Brain microvascular endothelial cell (primary cell): ENCODE measurements at regions not wholly inside any gene's neighbourhood (a gene's known extent, or its start where the extent isn't known, plus 50 kb on each side); places are given as distances from the start of the nearest gene placed in this dataset.

ENCODE experiments used
- DNase-seq: peaks from one replicate; pipeline ENCODE4 v3.0.0-alpha.2; 2020
- H3K27ac ChIP-seq: fragments of 250-450 bp; sonication (Bioruptor Pico); 2 replicates; pipeline ENCODE4 v1.5.1; 2020; ENCODE audit warnings: mild to moderate bottlenecking, moderate library complexity
- H3K27me3 ChIP-seq: fragments of 250-450 bp; sonication (Bioruptor Pico); replicated peaks from 2 replicates; pipeline ENCODE4 v1.5.1; 2020; ENCODE audit warnings: mild to moderate bottlenecking
- H3K36me3 ChIP-seq: fragments of 250-450 bp; sonication (Bioruptor Pico); replicated peaks from 2 replicates; pipeline ENCODE4 v1.5.1; 2020; ENCODE audit warnings: mild to moderate bottlenecking
- H3K4me3 ChIP-seq: 2 replicates; pipeline ENCODE4 v1.5.1; 2011; ENCODE audit warnings: low read depth, mild to moderate bottlenecking, control low read depth, low read length, moderate library complexity
- CTCF ChIP-seq: IDR thresholded peaks from 2 replicates; pipeline ENCODE4 v1.5.1; 2011; ENCODE audit warnings: low read depth, mild to moderate bottlenecking, moderate library complexity, low read length, control low read depth, inconsistent platforms; ENCODE audit errors: missing control alignments
- in situ Hi-C: cut with HindIII; loops from 2 replicates; pipeline ENCODE4 v1.10.0; 2017; ENCODE audit warnings: low sequenced_read_pairs, low pct_ligation_motif_present

- no peak for DNase-seq
- in situ Hi-C loops: no loop called here
- Histone ChIP-seq H3K27me3 (peaks cover 4% of the 10 kb centered on the region), H3K36me3 (no peaks in the 10 kb centered on the region), H3K27ac (no peak overlapping the region), H3K4me3 (no peak overlapping the region)
- TF ChIP-seq CTCF: no peak
Observed at GRCh38 chr2:238765590-238765989, 82.3 kb upstream of the TWIST2 start.

GRCh38 chr2:238771218-238771617 lies 76.7 kb upstream of the TWIST2 start:
- no peak overlapping the region for H3K4me3 ChIP-seq
- H3K27me3 ChIP-seq: peaks cover 11% of the 10 kb centered on the region
- no peak overlapping the region for H3K27ac ChIP-seq
- in situ Hi-C loops: no loop called here
- H3K36me3 ChIP-seq: no peaks in the 10 kb centered on the region
- TF ChIP-seq CTCF: peak; percentile 65
- peak; percentile 43 for DNase-seq

GRCh38 chr2:238771639-238772038 lies 76.2 kb upstream of the TWIST2 start:
- H3K36me3 ChIP-seq: no peaks in the 10 kb centered on the region
- DNase-seq: no peak
- in situ Hi-C loops: no loop called here
- H3K27ac ChIP-seq: no peak overlapping the region
- TF ChIP-seq CTCF: no peak
- H3K4me3 ChIP-seq: no peak overlapping the region
- H3K27me3 ChIP-seq: peaks cover 11% of the 10 kb centered on the region

GRCh38 chr2:238772635-238773297 lies 75.1 kb upstream of the TWIST2 start:
- in situ Hi-C loops: no loop called here
- H3K4me3 ChIP-seq: no peak overlapping the region

GRCh38 chr2:238773472-238773871 lies 74.4 kb upstream of the TWIST2 start:
- in situ Hi-C loops: no loop called here
- Histone ChIP-seq H3K27me3 (peaks cover 11% of the 10 kb centered on the region), H3K4me3 (no peak overlapping the region)

More at GRCh38 chr2:238772635-238773297, 75.1 kb upstream of the TWIST2 start:
- Histone ChIP-seq H3K36me3 (no peaks in the 10 kb centered on the region), H3K27me3 (peaks cover 11% of the 10 kb centered on the region), H3K27ac (no peak overlapping the region)
- no peak for DNase-seq
- TF ChIP-seq CTCF: no peak

More at GRCh38 chr2:238773472-238773871, 74.4 kb upstream of the TWIST2 start:
- no peak for TF ChIP-seq CTCF
- Histone ChIP-seq H3K36me3 (no peaks in the 10 kb centered on the region), H3K27ac (no peak overlapping the region)
- no peak for DNase-seq
